Brain microvascular endothelial cell (primary cell): ENCODE measurements at regions not wholly inside any gene's neighbourhood (a gene's known extent, or its start where the extent isn't known, plus 50 kb on each side); places are given as distances from the start of the nearest gene placed in this dataset.
A peak's percentile ranks its signal among the peaks of the same experiment; 100 is the strongest.
"Not testable (repeated sequence)": the region's sequence is repeated elsewhere in the genome, so short reads cannot be mapped to it uniquely, and the experiment has no call there.

Experiments
- DNase-seq: peaks from one replicate; pipeline ENCODE4 v3.0.0-alpha.2; 2020
- H3K27ac ChIP-seq: fragments of 250-450 bp; sonication (Bioruptor Pico); 2 replicates; pipeline ENCODE4 v1.5.1; 2020; ENCODE audit warnings: mild to moderate bottlenecking, moderate library complexity
- H3K27me3 ChIP-seq: fragments of 250-450 bp; sonication (Bioruptor Pico); replicated peaks from 2 replicates; pipeline ENCODE4 v1.5.1; 2020; ENCODE audit warnings: mild to moderate bottlenecking
- H3K36me3 ChIP-seq: fragments of 250-450 bp; sonication (Bioruptor Pico); replicated peaks from 2 replicates; pipeline ENCODE4 v1.5.1; 2020; ENCODE audit warnings: mild to moderate bottlenecking
- H3K4me3 ChIP-seq: 2 replicates; pipeline ENCODE4 v1.5.1; 2011; ENCODE audit warnings: low read depth, mild to moderate bottlenecking, control low read depth, low read length, moderate library complexity
- in situ Hi-C: cut with HindIII; loops from 2 replicates; pipeline ENCODE4 v1.10.0; 2017; ENCODE audit warnings: low sequenced_read_pairs, low pct_ligation_motif_present

DNA sequence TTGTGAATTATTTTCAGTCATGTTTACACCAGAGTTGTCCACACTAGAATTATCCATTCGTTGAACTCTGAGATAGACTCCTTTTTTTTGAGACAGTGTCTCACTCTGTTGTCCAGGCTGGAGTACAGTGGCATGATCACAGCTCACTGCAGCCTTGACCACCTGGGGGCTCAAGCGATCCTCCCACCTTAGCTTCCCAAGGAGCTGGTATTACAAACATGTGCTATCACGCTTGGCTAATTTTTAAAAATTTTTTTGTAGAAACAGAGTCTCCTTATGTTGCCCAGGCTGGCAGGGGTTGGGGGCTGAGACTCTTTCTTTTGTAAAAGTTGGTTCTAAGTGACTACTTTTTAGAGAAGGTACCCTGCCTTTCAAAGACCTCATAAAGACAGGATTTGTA is 2887.2 kb downstream of the RPIA start:
- H3K27me3 ChIP-seq, H3K27ac ChIP-seq, DNase-seq, in situ Hi-C loops, H3K36me3 ChIP-seq, H3K4me3 ChIP-seq: not testable (repeated sequence)

DNA sequence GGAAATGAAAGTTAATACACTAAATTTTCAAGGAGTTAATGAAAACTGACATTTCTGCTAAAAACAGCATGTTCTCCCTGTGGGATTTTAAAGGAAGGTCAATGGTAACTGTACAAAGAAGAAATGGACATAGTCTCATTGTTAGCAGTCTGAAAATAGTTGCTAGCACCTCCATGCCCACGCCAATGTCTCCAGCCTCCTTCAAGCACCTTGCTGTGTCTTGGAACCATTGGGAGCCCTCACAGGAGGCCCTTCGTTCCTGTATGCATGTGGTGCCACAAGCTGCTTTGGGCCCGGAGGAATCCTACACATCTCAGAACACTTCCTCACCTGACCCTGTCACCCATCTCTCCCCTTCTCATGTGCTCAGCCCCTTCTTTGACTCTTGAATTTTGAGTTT is 2888.1 kb downstream of the RPIA start:
- H3K27ac ChIP-seq, H3K27me3 ChIP-seq, DNase-seq, H3K4me3 ChIP-seq, in situ Hi-C loops, H3K36me3 ChIP-seq: not testable (repeated sequence)

DNA sequence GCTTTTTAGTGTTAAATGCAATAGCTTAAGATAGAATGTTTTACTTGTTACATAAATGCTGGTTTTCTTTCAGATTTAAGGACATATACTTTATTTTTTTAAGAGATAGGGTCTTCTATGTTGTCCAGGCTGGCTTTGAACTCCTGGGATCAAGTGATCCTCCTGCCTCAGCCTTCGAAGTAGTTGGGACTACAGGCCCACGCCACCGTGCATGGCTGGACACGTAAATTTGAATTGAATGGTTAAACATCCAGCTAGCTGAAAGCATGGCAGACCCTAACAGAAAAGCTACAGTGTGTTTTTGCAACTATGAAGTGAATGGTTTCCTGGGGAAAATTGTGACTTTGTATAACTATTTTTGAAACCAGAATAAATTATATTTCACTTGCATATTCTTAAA is 2888.6 kb downstream of the RPIA start:
- H3K27ac ChIP-seq, H3K27me3 ChIP-seq, H3K4me3 ChIP-seq, H3K36me3 ChIP-seq, DNase-seq, in situ Hi-C loops: not testable (repeated sequence)

DNA sequence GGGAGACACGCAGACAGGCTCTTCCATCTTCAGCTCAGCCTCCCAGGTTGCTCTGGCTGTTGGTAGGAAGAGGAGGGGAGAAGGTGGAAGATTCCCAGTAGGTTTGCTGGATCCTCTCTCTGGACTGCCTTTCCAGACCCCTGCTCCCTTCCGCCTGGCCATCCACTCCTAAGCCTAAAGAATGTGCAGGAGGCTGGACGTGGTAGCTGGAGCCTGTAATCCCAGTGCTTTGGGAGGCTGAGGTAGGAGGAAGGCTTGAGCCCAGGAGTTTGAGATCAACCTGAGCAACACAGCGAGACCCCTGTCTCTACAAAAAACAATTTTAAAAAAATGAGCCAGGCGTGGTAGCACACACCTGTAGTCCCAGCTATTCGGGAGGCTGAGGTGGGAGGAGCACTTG is 2895.6 kb downstream of the RPIA start:
- H3K36me3 ChIP-seq, H3K27me3 ChIP-seq, H3K4me3 ChIP-seq, DNase-seq, in situ Hi-C loops, H3K27ac ChIP-seq: not testable (repeated sequence)

DNA sequence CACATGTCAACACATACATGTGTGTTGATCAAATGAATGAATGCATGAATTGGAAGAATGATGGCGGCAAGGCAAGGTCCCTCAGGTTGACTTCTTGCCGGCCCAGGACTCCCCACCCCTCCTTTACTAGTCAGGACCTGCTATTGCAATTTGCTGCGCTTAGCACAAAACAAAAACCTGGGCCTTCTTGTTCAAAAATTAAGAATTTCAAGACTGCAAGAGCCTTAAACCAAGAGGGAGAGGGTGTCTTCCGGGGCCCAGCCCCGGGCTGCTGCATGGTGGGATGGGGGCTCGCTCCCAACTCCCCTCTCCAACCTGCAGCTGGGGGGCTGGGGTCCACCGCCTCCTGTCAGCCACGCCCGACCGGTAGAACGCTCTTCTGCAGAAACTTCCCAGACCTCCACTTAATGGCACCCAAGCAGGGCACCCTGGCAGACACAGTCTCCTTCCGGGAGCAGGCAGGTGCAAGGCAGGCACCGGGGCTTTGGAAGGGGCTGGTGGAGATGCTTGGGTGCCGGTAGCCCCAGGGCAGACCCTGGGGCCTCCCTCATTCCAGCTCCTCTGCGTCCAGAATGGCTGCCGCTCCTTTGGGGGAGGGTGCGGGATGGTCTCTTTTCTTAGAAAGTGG is 2896.5 kb downstream of the RPIA start:
- H3K27ac ChIP-seq, H3K27me3 ChIP-seq, in situ Hi-C loops, H3K36me3 ChIP-seq, DNase-seq, H3K4me3 ChIP-seq: not testable (repeated sequence)

DNA sequence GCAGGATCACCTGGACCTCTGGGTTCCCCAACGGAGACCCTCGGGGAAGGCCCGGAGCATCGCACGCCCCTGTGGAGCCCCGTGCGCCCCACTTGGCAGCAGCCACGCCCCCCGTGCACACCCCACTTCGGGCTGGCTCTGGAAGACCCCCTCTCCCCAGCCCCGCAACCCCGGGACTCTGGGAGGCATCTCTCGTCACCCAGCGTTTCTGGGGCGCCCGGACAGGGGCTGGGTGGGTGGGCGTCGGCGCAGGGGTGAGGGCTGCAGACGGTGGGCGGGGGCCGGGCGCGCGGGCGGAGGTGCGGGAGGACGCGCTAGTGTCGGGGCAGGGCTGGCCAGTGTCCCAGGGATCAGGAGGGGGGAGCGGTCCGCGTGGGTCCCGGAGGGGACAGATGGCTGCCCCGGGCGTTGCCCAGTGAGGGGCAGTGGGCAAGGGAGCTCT is 2897.3 kb downstream of the RPIA start:
- H3K27ac ChIP-seq, DNase-seq, H3K36me3 ChIP-seq, in situ Hi-C loops, H3K4me3 ChIP-seq, H3K27me3 ChIP-seq: not testable (repeated sequence)

DNA sequence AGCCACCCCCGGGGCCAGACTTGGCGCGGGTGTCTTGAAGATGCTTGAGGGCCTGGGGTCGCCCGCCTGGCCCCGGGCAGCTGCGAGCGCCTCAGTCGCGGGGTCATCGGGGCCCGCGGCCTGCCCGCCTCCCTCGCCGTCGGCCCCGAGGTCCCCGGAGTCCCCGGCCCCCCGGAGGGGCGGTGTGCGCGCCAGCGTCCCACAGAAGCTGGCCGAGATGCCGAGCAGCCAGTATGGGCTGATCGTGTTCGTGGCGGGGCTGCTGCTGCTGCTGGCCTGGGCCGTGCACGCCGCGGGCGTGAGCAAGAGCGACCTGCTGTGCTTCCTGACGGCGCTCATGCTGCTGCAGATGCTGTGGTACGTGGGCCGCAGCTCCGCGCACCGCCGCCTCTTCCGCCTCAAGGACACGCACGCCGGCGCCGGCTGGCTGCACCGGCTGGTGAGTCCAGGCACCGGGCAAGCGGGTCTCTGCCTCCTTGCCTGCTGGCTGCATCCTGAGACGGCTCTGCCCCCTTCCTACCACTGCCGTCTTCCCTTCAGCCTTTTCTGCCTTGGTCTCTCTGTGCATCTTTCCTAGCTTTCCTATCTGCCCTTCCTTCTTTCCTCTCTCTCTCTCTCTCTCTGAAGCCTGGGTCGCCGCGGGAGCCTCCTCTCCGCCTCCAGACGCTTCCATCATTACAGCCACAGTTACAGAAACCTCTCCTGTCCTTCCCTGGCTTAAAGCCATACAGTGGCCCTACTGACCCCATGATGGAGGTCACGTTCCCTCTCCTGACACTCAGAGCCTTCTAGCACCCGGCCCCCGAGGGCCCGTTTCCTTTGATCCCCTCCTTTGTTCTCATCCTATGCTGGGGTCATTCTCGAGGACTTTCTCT is 2898.2 kb downstream of the RPIA start:
- H3K4me3 ChIP-seq, in situ Hi-C loops, H3K27ac ChIP-seq, H3K27me3 ChIP-seq, DNase-seq, H3K36me3 ChIP-seq: not testable (repeated sequence)

DNA sequence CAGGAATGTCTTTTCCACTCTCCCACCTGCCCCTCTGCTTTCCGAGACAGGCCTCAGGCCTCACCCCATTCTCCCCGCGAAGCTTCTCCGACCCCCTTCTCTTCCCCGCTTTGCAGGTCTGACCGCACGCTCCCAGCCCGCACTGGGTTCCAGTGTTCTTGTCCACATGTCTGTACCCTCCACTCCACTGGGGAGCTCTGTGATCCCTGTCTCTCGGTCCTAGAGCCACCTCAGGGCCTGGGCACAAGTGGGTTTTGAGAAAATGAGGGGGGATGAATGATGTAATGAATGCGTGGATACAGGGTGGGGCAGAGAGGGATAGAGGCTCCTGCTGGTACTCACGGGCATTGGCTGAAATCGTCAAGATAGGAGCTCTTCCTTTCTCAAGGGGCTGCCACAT is 2898.9 kb downstream of the RPIA start:
- H3K27ac ChIP-seq, in situ Hi-C loops, DNase-seq, H3K4me3 ChIP-seq, H3K36me3 ChIP-seq, H3K27me3 ChIP-seq: not testable (repeated sequence)

DNA sequence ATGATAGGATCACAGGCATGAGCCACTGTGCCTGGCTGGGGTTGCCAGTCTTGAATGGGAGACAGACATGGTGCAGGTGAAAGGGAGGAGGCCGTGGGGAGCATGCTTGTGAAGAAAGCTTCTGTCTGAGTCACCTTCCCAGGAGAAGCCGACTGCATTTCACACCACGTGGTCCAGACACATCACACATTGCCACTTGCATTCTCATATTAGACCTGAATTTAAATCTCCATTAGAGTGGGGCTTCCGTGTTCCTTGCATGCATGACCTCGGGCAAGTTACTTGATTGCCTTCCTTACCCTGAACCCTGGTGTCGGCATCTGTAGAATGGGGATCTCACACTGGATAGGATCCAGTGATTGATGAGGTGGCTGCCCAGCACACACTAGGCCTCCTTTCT is 2899.6 kb downstream of the RPIA start:
- in situ Hi-C loops, H3K4me3 ChIP-seq, DNase-seq, H3K36me3 ChIP-seq, H3K27ac ChIP-seq, H3K27me3 ChIP-seq: not testable (repeated sequence)

DNA sequence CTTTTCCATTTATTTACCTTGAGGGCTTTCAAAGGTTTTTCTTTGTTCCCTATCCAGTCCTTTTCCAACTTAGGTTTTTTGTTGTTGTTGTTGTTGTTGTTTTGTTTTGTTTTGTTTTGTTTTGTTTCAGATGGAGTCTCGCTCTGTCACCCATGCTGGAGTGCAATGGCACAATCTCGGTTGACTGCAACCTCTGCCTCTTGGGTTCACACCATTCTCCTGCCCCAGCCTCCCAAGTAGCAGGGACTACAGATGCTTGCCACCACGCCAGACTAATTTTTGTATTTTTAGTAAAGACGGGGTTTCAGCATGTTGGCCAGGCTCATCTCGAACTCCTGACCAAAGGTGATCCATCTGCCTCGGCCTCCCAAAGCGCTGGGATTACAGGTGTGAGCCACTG is 2906.0 kb downstream of the RPIA start:
- H3K36me3 ChIP-seq, H3K27ac ChIP-seq, in situ Hi-C loops: not testable (repeated sequence)

DNA sequence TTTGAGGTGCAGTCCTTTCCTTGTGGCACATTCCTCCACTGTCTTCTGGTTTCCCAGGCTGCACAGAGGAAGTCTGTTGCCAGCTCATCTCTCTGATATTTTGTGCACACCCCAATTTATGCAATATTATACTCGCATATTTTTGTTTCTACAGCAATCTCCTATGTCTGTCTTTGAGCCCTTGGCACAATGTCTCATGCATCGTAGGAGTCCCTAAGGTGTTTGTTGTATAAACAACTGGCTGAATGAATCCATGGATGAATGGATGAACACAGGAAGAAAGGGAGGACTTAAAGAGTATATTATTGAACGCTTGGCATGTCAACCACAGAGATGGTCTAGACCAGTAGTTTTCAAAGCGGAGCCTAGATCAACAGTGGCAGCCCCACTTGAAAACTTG is 2907.0 kb downstream of the RPIA start:
- in situ Hi-C loops, H3K27me3 ChIP-seq, H3K36me3 ChIP-seq, H3K4me3 ChIP-seq: not testable (repeated sequence)
- peak; percentile 83 for DNase-seq
- H3K27ac ChIP-seq = peak overlapping the region; percentile 54

More for the DNA sequence above, 2906.0 kb downstream of the RPIA start:
- not testable (repeated sequence) for DNase-seq, H3K4me3 ChIP-seq, H3K27me3 ChIP-seq

DNA sequence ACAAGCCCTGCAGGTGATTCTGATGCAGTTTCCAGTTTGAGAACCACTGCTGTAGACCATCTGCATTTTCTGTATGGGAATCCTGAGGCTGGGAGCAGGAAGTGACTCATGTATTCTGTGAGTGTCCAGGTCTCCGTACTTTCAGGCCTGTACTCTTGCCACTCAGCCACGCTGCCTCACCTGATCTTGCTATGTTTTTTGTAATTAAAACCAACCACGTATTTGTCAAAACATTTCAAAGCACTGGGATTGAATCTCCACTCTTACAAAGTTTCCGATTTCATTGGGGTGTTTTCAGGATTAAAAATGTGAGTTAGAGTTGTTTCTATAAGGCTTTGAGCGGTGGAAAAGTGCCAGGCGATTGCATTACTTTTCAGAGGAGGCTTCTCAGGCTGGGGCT is 2907.5 kb downstream of the RPIA start:
- DNase-seq = peak; percentile 62
- H3K27me3 ChIP-seq, H3K36me3 ChIP-seq, H3K4me3 ChIP-seq, in situ Hi-C loops: not testable (repeated sequence)
- H3K27ac ChIP-seq = peak overlapping the region; percentile 54

DNA sequence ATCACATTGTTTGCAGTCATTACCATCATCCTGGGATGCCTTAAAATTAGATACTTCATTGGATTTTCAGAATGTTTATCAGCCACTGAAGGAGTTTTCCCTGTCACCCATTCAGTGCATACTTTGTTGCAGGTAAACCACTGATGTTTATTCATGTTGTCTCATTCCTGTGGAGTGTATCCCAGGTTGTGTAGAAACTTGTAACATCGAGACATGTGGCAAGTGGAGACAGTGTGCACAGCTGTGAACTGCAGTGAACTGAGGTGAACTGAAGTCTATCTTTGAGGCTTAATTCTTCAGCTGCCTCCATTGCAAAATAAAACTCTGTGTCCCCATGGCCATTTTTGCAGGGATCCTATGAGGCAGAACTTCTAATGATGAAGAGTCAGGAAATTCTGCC is 2911.4 kb downstream of the RPIA start:
- H3K27me3 ChIP-seq, in situ Hi-C loops, H3K36me3 ChIP-seq, DNase-seq, H3K4me3 ChIP-seq, H3K27ac ChIP-seq: not testable (repeated sequence)

DNA sequence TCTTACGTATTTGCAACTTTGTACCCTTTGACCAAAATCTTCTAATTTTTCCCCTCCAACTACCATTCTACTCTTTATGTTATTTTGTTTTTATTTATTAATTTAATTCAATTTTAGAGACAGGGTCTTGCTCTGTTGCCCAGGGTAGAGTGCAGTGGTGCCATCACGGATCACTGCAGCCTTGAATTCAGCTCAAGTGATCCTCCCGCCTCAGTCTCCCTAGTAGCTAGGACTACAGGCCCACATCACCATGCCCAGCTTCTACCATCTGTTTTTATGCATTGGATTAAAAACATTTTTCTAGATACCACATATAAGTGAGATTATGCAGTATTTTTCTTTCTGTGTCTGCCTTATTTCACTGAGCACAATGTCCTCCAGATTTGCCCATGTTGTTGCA is 2912.5 kb downstream of the RPIA start:
- DNase-seq, H3K36me3 ChIP-seq, in situ Hi-C loops, H3K4me3 ChIP-seq, H3K27ac ChIP-seq, H3K27me3 ChIP-seq: not testable (repeated sequence)

DNA sequence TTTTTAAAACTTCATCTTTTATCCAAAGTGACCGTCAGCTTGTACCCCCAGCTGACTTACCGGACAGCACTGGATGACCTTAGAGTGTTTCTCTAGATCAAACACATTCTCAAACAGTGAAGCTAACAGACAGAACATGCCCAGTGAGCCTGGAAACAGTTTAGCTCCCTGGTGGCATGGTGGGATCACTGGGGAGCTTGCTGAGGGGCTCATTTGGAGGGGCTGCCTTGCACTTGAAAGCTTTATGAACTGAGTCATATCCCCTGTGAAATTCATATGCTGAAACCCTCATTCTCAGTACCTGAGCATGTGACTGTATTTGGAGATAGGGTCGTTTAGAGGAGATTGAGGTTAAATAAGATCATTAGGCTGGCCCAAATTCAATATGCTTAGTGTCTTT is 2913.2 kb downstream of the RPIA start:
- in situ Hi-C loops, H3K27me3 ChIP-seq, H3K36me3 ChIP-seq, H3K4me3 ChIP-seq, DNase-seq, H3K27ac ChIP-seq: not testable (repeated sequence)
